GM23248 (cell line): ENCODE measurements at regions not wholly inside any gene's neighbourhood (a gene's known extent, or its start where the extent isn't known, plus 50 kb on each side); places are given as distances from the start of the nearest gene placed in this dataset.

ENCODE experiments used
- EZH2 ChIP-seq: fragments of 200-600 bp; sonication (generic); IDR thresholded peaks from 2 replicates; pipeline ENCODE4 v1.6.1; 2018; ENCODE audit warnings: antibody characterized with exemption, mild to moderate bottlenecking; ENCODE audit not compliant: insufficient read depth, poor library complexity, severe bottlenecking
- EZH2phosphoT487 ChIP-seq: fragments of 200-600 bp; sonication (generic); IDR thresholded peaks from 2 replicates; pipeline ENCODE4 v1.6.1; 2018; ENCODE audit warnings: antibody characterized with exemption, moderate library complexity, mild to moderate bottlenecking, low read depth; ENCODE audit not compliant: insufficient read depth

DNA sequence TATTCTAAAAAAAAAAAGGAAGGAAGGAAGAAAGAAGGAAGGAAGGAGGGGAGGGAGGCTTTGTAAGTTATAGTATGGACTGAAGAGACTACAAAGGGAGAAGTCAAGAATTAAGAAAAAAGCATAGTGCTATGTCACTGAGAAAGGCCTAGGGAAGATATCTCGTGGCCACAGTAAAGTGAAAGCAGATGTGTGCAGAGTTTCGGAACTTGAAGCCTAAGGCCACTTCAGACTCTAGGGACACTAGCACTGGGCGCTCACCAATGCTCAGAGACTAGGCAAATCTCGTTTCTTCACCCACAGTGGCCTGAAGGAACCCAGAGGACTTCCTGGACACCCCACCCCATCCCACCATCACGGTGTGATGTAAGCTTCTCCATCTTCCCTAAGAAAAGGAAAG, 181.4 kb upstream of the TRPM3 start:
- TF ChIP-seq EZH2phosphoT487 (no peak), EZH2 (no peak)
